Uterus (tissue), 3 donors: ENCODE measurements at regions not wholly inside any gene's neighbourhood (a gene's known extent, or its start where the extent isn't known, plus 50 kb on each side); places are given as distances from the start of the nearest gene placed in this dataset.

Experiments
- DNase-seq, 2 donors: peaks; one replicate each; pipeline ENCODE4 v3.0.0-alpha.2; 2019 to 2020
- H3K27ac ChIP-seq, 2 donors: fragments of 200-600 bp; sonication (generic); 1 replicate in 1 of 2; 2 replicates in 1 of 2; pipeline ENCODE4 v1.5.1; 2016 to 2018
- H3K27me3 ChIP-seq, 2 donors: fragments of 200-600 bp; sonication (generic); one replicate each; pipeline ENCODE4 v1.5.1; 2018 to 2019; ENCODE audit warnings: control low read depth in 1 of 2
- H3K36me3 ChIP-seq, 2 donors: fragments of 200-600 bp; sonication (generic); one replicate each; pipeline ENCODE4 v1.5.1; 2019; ENCODE audit warnings: control low read depth in 1 of 2
- H3K4me1 ChIP-seq, 2 donors: fragments of 200-600 bp; sonication (generic); one replicate each; pipeline ENCODE4 v1.5.1; 2018 to 2019; ENCODE audit warnings: control low read depth in 1 of 2
- H3K4me3 ChIP-seq, 2 donors: fragments of 200-600 bp; sonication (generic); 1 replicate in 1 of 2; 2 replicates in 1 of 2; pipeline ENCODE4 v1.5.1; 2018 to 2019; ENCODE audit warnings: mild to moderate bottlenecking in 1 of 2
- H3K9me3 ChIP-seq, 2 donors: fragments of 200-600 bp; sonication (generic); one replicate each; pipeline ENCODE4 v1.5.1; 2019; ENCODE audit warnings: control low read depth in 1 of 2
- CTCF ChIP-seq, 4 experiments: fragments of 200-600 bp in 2 of 4; fragments of 450-650 bp in 2 of 4; sonication (generic) in 2 of 4; IDR thresholded peaks; one replicate each; pipeline ENCODE4 v1.5.1; 2016 to 2019; ENCODE audit warnings: antibody characterized with exemption in 4 of 4, mild to moderate bottlenecking in 2 of 4, moderate library complexity in 1 of 4
- POLR2A ChIP-seq, 2 donors: fragments of 450-650 bp; IDR thresholded peaks; one replicate each; pipeline ENCODE4 v1.6.1; 2016; ENCODE audit warnings: antibody characterized with exemption in 2 of 2, mild to moderate bottlenecking in 1 of 2, moderate library complexity in 1 of 2
- intact Hi-C: fragments of 100-400 bp; cut with DNase I; formaldehyde crosslinking; loops from one replicate; pipeline ENCODE4 v1.15.1; 2023; ENCODE audit warnings: low total_unique reads
- donor health status: DM: yes; HTN: yes; CAD: no.

- TF ChIP-seq CTCF (IDR thresholded peaks at IDR 0.05) (no peak), POLR2A (IDR thresholded peaks at IDR 0.05) (no peak)
- H3K4me1 ChIP-seq, result no peaks in the 10 kb centered on the region
- no peak overlapping the region for H3K4me3 ChIP-seq
- no peak overlapping the region for H3K27ac ChIP-seq
- H3K27me3 ChIP-seq, result no peaks in the 10 kb centered on the region
- DNase-seq, result no peak
- intact Hi-C loops, result no loop called here
- H3K36me3 ChIP-seq, result no peaks in the 10 kb centered on the region
- H3K9me3 ChIP-seq, result no peaks in the 10 kb centered on the region
Measured at GRCh38 chr5:74951865-74952264, 85.7 kb upstream of the FAM169A start.

GRCh38 chr5:74950836-74951515 lies 84.8 kb upstream of the FAM169A start:
- intact Hi-C loops, result no loop called here
- H3K27ac ChIP-seq, result no peak overlapping the region
- TF ChIP-seq POLR2A (IDR thresholded peaks at IDR 0.05) (no peak), CTCF (IDR thresholded peaks at IDR 0.05) (no peak)
- no peaks in the 10 kb centered on the region for H3K4me1 ChIP-seq
- H3K4me3 ChIP-seq, result no peak overlapping the region
- no peaks in the 10 kb centered on the region for H3K36me3 ChIP-seq
- no peaks in the 10 kb centered on the region for H3K9me3 ChIP-seq
- no peak for DNase-seq
- H3K27me3 ChIP-seq, result no peaks in the 10 kb centered on the region

GRCh38 chr5:74949976-74950375 lies 83.8 kb upstream of the FAM169A start:
- no peak for DNase-seq
- H3K36me3 ChIP-seq, result no peaks in the 10 kb centered on the region
- no peaks in the 10 kb centered on the region for H3K9me3 ChIP-seq
- intact Hi-C loops, result no loop called here
- TF ChIP-seq CTCF (IDR thresholded peaks at IDR 0.05), result no peak
- no peak for TF ChIP-seq POLR2A (IDR thresholded peaks at IDR 0.05)
- no peaks in the 10 kb centered on the region for H3K27me3 ChIP-seq
- H3K4me1 ChIP-seq, result no peaks in the 10 kb centered on the region
- no peak overlapping the region for H3K27ac ChIP-seq
- H3K4me3 ChIP-seq, result no peak overlapping the region

GRCh38 chr5:74948031-74948546 lies 81.9 kb upstream of the FAM169A start:
- no peak overlapping the region for H3K4me3 ChIP-seq

More at GRCh38 chr5:74948031-74948546, 81.9 kb upstream of the FAM169A start:
- DNase-seq, result no peak
- Histone ChIP-seq H3K9me3 (no peaks in the 10 kb centered on the region), H3K36me3 (no peaks in the 10 kb centered on the region), H3K27me3 (no peaks in the 10 kb centered on the region), H3K4me1 (no peaks in the 10 kb centered on the region), H3K27ac (no peak overlapping the region)
- no peak for TF ChIP-seq CTCF (IDR thresholded peaks at IDR 0.05)
- TF ChIP-seq POLR2A (IDR thresholded peaks at IDR 0.05), result no peak
- intact Hi-C loops, result no loop called here
